Kidney (tissue), 13 donors: ENCODE measurements at regions not wholly inside any gene's neighbourhood (a gene's known extent, or its start where the extent isn't known, plus 50 kb on each side); places are given as distances from the start of the nearest gene placed in this dataset.
"Not testable (repeated sequence)": the region's sequence is repeated elsewhere in the genome, so short reads cannot be mapped to it uniquely, and the experiment has no call there.

ENCODE experiments used
- DNase-seq, 5 donors: peaks; one replicate each; pipeline ENCODE4 v3.0.0-alpha.2; 2013 to 2020
- FAIRE-seq: peaks from 2 replicates; lab custom pipeline; 2012; peaks lifted over from hg19 to GRCh38; lab: Jason Lieb, UNC
- H3K27ac ChIP-seq, 2 donors: one replicate each; pipeline ENCODE4 v1.7.0; 2013; ENCODE audit warnings: low read depth in 2 of 2, low read length in 2 of 2, inconsistent platforms in 1 of 2
- H3K27me3 ChIP-seq: one replicate; pipeline ENCODE4 v1.7.1; 2013; ENCODE audit warnings: low read length, inconsistent platforms; ENCODE audit not compliant: control insufficient read depth, insufficient read depth
- H3K36me3 ChIP-seq, 3 donors: one replicate each; pipeline versions ENCODE4 v1.7.0 to v1.7.1; 2013; ENCODE audit warnings: low read length in 3 of 3, control low read depth in 1 of 3, inconsistent platforms in 1 of 3; ENCODE audit not compliant: insufficient read depth in 3 of 3, control insufficient read depth in 2 of 3
- H3K4me1 ChIP-seq, 3 donors: one replicate each; pipeline versions ENCODE4 v1.7.0 to v1.7.1; 2013; ENCODE audit warnings: low read length in 3 of 3, inconsistent platforms in 1 of 3, low read depth in 1 of 3; ENCODE audit not compliant: control insufficient read depth in 2 of 3, insufficient read depth in 2 of 3
- H3K4me3 ChIP-seq, 3 donors: one replicate each; pipeline versions ENCODE4 v1.7.0 to v1.8.1; 2013; ENCODE audit warnings: low read length in 3 of 3, control low read depth in 1 of 3, inconsistent platforms in 1 of 3
- H3K9ac ChIP-seq, 3 donors: one replicate each; pipeline versions ENCODE4 v1.7.0 to v1.7.1; 2013; ENCODE audit warnings: low read length in 3 of 3, control low read depth in 1 of 3, inconsistent platforms in 1 of 3
- H3K9me3 ChIP-seq, 3 donors: one replicate each; pipeline versions ENCODE4 v1.7.0 to v1.7.1; 2013; ENCODE audit warnings: low read length in 3 of 3, control low read depth in 1 of 3, inconsistent platforms in 1 of 3; ENCODE audit not compliant: control insufficient read depth in 2 of 3, insufficient read depth in 1 of 3
- intact Hi-C: fragments of 100-400 bp; cut with DNase I; formaldehyde crosslinking; loops from one replicate; pipeline ENCODE4 v1.11.1; 2022
- TF ChIP-seq, protein P1 (sequence below): IDR thresholded peaks from 3 replicates; pipeline ENCODE4 v1.5.1; 2012; ENCODE audit warnings: mild to moderate bottlenecking, moderate library complexity, borderline replicate concordance; ENCODE audit not compliant: insufficient read depth; ENCODE audit errors: extremely low read depth
- donor health status: control.
- donor health status: control.
- donor health status: control.
- donor health status: control.
- donor health status: control.
- donor health status: DM: yes; HTN: yes; CAD: no.
- donor health status: Normal renal cell carcinoma (clear cell type).

- no peaks in the 10 kb centered on the region for H3K27me3 ChIP-seq
- TF ChIP-seq, protein P1, sequence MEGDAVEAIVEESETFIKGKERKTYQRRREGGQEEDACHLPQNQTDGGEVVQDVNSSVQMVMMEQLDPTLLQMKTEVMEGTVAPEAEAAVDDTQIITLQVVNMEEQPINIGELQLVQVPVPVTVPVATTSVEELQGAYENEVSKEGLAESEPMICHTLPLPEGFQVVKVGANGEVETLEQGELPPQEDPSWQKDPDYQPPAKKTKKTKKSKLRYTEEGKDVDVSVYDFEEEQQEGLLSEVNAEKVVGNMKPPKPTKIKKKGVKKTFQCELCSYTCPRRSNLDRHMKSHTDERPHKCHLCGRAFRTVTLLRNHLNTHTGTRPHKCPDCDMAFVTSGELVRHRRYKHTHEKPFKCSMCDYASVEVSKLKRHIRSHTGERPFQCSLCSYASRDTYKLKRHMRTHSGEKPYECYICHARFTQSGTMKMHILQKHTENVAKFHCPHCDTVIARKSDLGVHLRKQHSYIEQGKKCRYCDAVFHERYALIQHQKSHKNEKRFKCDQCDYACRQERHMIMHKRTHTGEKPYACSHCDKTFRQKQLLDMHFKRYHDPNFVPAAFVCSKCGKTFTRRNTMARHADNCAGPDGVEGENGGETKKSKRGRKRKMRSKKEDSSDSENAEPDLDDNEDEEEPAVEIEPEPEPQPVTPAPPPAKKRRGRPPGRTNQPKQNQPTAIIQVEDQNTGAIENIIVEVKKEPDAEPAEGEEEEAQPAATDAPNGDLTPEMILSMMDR = no peak
Observed at GRCh38 chr7:119010635-119011034, 786.1 kb downstream of the ANKRD7 start.

GRCh38 chr7:119026391-119026790, 801.9 kb downstream of the ANKRD7 start:
- Histone ChIP-seq H3K27ac (no peak overlapping the region), H3K9ac (no peak overlapping the region), H3K27me3 (no peaks in the 10 kb centered on the region), H3K36me3 (no peaks in the 10 kb centered on the region), H3K4me3 (no peak overlapping the region), H3K4me1 (no peaks in the 10 kb centered on the region), H3K9me3 (peaks cover 0 to 6% (median 0%) of the 10 kb centered on the region in 3 donors)
- FAIRE-seq (no peak), DNase-seq (no peak)
- intact Hi-C loops = no loop called here
- TF ChIP-seq, protein P1 = no peak

More at GRCh38 chr7:119010635-119011034, 786.1 kb downstream of the ANKRD7 start:
- Histone ChIP-seq H3K36me3 (no peaks in the 10 kb centered on the region), H3K9ac (no peak overlapping the region), H3K4me3 (no peak overlapping the region), H3K27ac (no peak overlapping the region), H3K4me1 (no peaks in the 10 kb centered on the region), H3K9me3 (no peaks in the 10 kb centered on the region)
- no peak for FAIRE-seq
- intact Hi-C loops = no loop called here
- DNase-seq = peak in 2 of 5 donors; percentile 9 to 18

- Histone ChIP-seq H3K9me3 (no peaks in the 10 kb centered on the region), H3K27ac (no peak overlapping the region), H3K4me1 (no peaks in the 10 kb centered on the region), H3K4me3 (no peak overlapping the region), H3K36me3 (no peaks in the 10 kb centered on the region), H3K27me3 (no peaks in the 10 kb centered on the region), H3K9ac (no peak overlapping the region)
- intact Hi-C loops = no loop called here
- TF ChIP-seq, protein P1 = no peak
- FAIRE-seq (no peak), DNase-seq (no peak)
Observed at GRCh38 chr7:119028736-119029135, 804.2 kb downstream of the ANKRD7 start.

DNA sequence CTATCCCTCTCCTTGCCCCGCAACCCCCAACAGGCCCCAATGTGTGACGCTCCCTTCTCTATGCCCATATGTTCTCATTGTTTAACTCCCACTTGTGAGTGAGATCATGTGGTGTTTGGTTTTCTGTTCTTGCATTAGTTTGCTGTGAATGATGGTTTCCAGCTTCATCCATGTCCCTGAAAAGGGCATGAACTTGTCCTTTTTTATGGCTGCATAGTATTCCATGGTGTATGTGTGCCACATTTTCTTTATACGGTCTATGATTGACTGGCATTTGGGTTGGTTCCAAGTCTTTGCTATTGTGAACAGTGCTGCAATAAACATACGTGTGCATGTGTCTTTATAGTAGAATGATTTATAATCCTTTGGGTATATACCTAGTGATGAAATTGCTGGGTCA, 807.6 kb downstream of the ANKRD7 start:
- DNase-seq, H3K4me1 ChIP-seq, FAIRE-seq, H3K27ac ChIP-seq, H3K36me3 ChIP-seq, H3K27me3 ChIP-seq, intact Hi-C loops, H3K9me3 ChIP-seq, H3K4me3 ChIP-seq, H3K9ac ChIP-seq: not testable (repeated sequence)
